Lower leg skin (tissue), 3 donors: ENCODE measurements at regions not wholly inside any gene's neighbourhood (a gene's known extent, or its start where the extent isn't known, plus 50 kb on each side); places are given as distances from the start of the nearest gene placed in this dataset.

Experiments used
- CTCF ChIP-seq, 3 donors: fragments of 450-650 bp; IDR thresholded peaks; one replicate each; pipeline ENCODE4 v1.5.1; 2016; ENCODE audit warnings: antibody characterized with exemption in 3 of 3, mild to moderate bottlenecking in 3 of 3, moderate library complexity in 2 of 3
- POLR2A ChIP-seq, 2 donors: fragments of 450-650 bp; IDR thresholded peaks; one replicate each; pipeline ENCODE4 v1.6.1; 2016 to 2017; ENCODE audit warnings: antibody characterized with exemption in 2 of 2, mild to moderate bottlenecking in 1 of 2, moderate library complexity in 1 of 2

- no peak for TF ChIP-seq CTCF (IDR thresholded peaks at IDR 0.05)
- TF ChIP-seq POLR2A (IDR thresholded peaks at IDR 0.05): no peak
These were observed 504.2 kb upstream of the NBEA start for GRCh38 chr13:34437873-34438272.
